HepG2 (cell line): ENCODE measurements at regions not wholly inside any gene's neighbourhood (a gene's known extent, or its start where the extent isn't known, plus 50 kb on each side); places are given as distances from the start of the nearest gene placed in this dataset.

ENCODE experiments used
- ASH2L ChIP-seq: fragments of 300-600, 200-600 bp; sonication (generic); IDR thresholded peaks from 2 replicates; pipeline ENCODE4 v1.7.0; 2017; ENCODE audit warnings: low read depth, mild to moderate bottlenecking, moderate library complexity, mixed read lengths, low read length; ENCODE audit not compliant: insufficient read length
- ERF ChIP-seq: IDR thresholded peaks from 2 replicates; pipeline ENCODE4 v1.6.1; 2018; ENCODE audit warnings: missing biosample characterization, missing genetic modification reagents
- KDM1A ChIP-seq: IDR thresholded peaks from 2 replicates; pipeline ENCODE4 v1.6.1; 2016; ENCODE audit warnings: missing compliant biosample characterization
- ZBTB1 ChIP-seq: sonication (generic); formaldehyde crosslinking; IDR thresholded peaks from 2 replicates; pipeline ENCODE4 v1.4.0; 2020; ENCODE audit warnings: missing genetic modification reagents, borderline replicate concordance

- TF ChIP-seq ERF (CRISPR knock-in tag) (no peak), ASH2L (no peak), ZBTB1 (CRISPR knock-in tag) (no peak), KDM1A (no peak)
Measured at GRCh38 chr3:76321614-76322013, 536.3 kb upstream of the ZNF717 start.
